G401 (cell line): ENCODE measurements at regions not wholly inside any gene's neighbourhood (a gene's known extent, or its start where the extent isn't known, plus 50 kb on each side); places are given as distances from the start of the nearest gene placed in this dataset.
"Not testable (repeated sequence)": the region's sequence is repeated elsewhere in the genome, so short reads cannot be mapped to it uniquely, and the experiment has no call there.

Source experiments
- DNase-seq: peaks from one replicate; pipeline ENCODE4 v3.0.0-alpha.2; 2015; ENCODE audit warnings: low spot score
- in situ Hi-C: cut with HindIII; loops from 2 replicates; pipeline ENCODE4 v1.10.0; 2016; ENCODE audit warnings: low sequenced_read_pairs, mixed read lengths

GRCh38 chr11:19428206-19429002 lies 187.7 kb upstream of the E2F8 start:
- in situ Hi-C loops: no loop called here
- DNase-seq: no peak

- in situ Hi-C loops: no loop called here
- DNase-seq: no peak
Observed at GRCh38 chr11:19426756-19427403, 186.1 kb upstream of the E2F8 start.

- DNase-seq: no peak
- in situ Hi-C loops: no loop called here
Observed at GRCh38 chr11:19426011-19426755, 185.4 kb upstream of the E2F8 start.

- in situ Hi-C loops: no loop called here
Observed at GRCh38 chr11:19422276-19422675, 181.5 kb upstream of the E2F8 start.

GRCh38 chr11:19420868-19421533 lies 180.3 kb upstream of the E2F8 start:
- no peak for DNase-seq
- in situ Hi-C loops: no loop called here

More at GRCh38 chr11:19422276-19422675, 181.5 kb upstream of the E2F8 start:
- no peak for DNase-seq

- DNase-seq: no peak
- in situ Hi-C loops: no loop called here
Observed at GRCh38 chr11:19419808-19420207, 179.1 kb upstream of the E2F8 start.

GRCh38 chr11:19419021-19419750 lies 178.4 kb upstream of the E2F8 start:
- no peak for DNase-seq
- in situ Hi-C loops: no loop called here

GRCh38 chr11:19418221-19418620 lies 177.5 kb upstream of the E2F8 start:
- no peak for DNase-seq
- in situ Hi-C loops: no loop called here

- in situ Hi-C loops, DNase-seq: not testable (repeated sequence)
Observed at GRCh38 chr11:19412070-19412469, 171.3 kb upstream of the E2F8 start.

GRCh38 chr11:19410032-19410431 lies 169.3 kb upstream of the E2F8 start:
- in situ Hi-C loops: no loop called here
- DNase-seq: no peak

GRCh38 chr11:19409307-19409706 lies 168.6 kb upstream of the E2F8 start:
- DNase-seq: no peak
- in situ Hi-C loops: no loop called here

- in situ Hi-C loops: no loop called here
- no peak for DNase-seq
Observed at GRCh38 chr11:19407677-19408270, 167.0 kb upstream of the E2F8 start.

- DNase-seq: no peak
- in situ Hi-C loops: no loop called here
Observed at GRCh38 chr11:19405966-19406365, 165.2 kb upstream of the E2F8 start.

- in situ Hi-C loops: no loop called here
- no peak for DNase-seq
Observed at GRCh38 chr11:19404787-19405186, 164.0 kb upstream of the E2F8 start.

- DNase-seq: no peak
Observed at GRCh38 chr11:19403196-19403895, 162.6 kb upstream of the E2F8 start.

GRCh38 chr11:19400296-19400695 lies 159.6 kb upstream of the E2F8 start:
- no peak for DNase-seq
- in situ Hi-C loops: no loop called here

More at GRCh38 chr11:19403196-19403895, 162.6 kb upstream of the E2F8 start:
- in situ Hi-C loops: no loop called here

- in situ Hi-C loops: no loop called here
- no peak for DNase-seq
Observed at GRCh38 chr11:19398772-19399527, 158.2 kb upstream of the E2F8 start.
